ENCODE measurements at regions not wholly inside any gene's neighbourhood (a gene's known extent, or its start where the extent isn't known, plus 50 kb on each side); places are given as distances from the start of the nearest gene placed in this dataset.

DNA sequence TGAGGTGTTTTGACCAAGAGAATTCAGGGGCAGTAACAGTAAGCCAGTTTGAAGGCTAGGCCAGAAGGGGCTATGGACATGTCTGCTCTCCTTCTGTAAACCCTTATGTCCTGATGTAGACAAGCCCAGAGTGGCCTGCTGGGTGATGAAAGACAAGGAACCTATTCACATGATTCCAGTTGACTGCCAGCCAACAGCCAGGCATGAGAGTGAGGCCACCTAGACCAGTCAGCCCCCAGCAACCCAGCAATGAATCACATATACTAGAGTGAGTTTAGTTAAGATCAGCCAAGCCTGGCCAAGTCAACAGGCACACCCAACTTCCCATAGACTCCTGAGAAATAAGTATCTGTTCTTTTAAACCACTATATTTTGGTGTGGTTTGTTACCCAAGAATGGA, 1889.7 kb upstream of the CELF4 start:
- Histone ChIP-seq H3K9me2 (replicated peaks; ENCODE audit: low read length) (no peaks in the 10 kb centered on the region), H2AFZ (ENCODE audit: low read length) (no peak overlapping the region), H3K27ac (ENCODE audit: low read length) (peak overlapping the region; percentile 52), H3K4me1 (ENCODE audit: insufficient read depth, low read length) (peaks cover 10% of the 10 kb centered on the region; the same call in 1 of the 2 replicates), H3K4me2 (ENCODE audit: low read length) (no peak overlapping the region), H3F3A (ENCODE audit: low read length, unreplicated experiment) (no peaks in the 10 kb centered on the region), H3K36me3 (ENCODE audit: low read depth, low read length) (no peaks in the 10 kb centered on the region), H3K9ac (ENCODE audit: low read length) (no peak overlapping the region), H3K4me3 (ENCODE audit: low read length) (no peak overlapping the region), H3K79me2 (ENCODE audit: low read length) (no peaks in the 10 kb centered on the region), H3K9me3 (ENCODE audit: low read length) (no peaks in the 10 kb centered on the region), H3K27me3 (ENCODE audit: low read length) (no peaks in the 10 kb centered on the region), H4K20me1 (ENCODE audit: low read length) (no peaks in the 10 kb centered on the region)
- TF ChIP-seq EZH2phosphoT487 (IDR thresholded peaks at IDR 0.05; ENCODE audit: borderline replicate concordance, low read length) = no peak
- no peak for TF ChIP-seq EZH2 (IDR thresholded peaks at IDR 0.05; ENCODE audit: low read length, unreplicated experiment)
- TF ChIP-seq, protein P1, sequence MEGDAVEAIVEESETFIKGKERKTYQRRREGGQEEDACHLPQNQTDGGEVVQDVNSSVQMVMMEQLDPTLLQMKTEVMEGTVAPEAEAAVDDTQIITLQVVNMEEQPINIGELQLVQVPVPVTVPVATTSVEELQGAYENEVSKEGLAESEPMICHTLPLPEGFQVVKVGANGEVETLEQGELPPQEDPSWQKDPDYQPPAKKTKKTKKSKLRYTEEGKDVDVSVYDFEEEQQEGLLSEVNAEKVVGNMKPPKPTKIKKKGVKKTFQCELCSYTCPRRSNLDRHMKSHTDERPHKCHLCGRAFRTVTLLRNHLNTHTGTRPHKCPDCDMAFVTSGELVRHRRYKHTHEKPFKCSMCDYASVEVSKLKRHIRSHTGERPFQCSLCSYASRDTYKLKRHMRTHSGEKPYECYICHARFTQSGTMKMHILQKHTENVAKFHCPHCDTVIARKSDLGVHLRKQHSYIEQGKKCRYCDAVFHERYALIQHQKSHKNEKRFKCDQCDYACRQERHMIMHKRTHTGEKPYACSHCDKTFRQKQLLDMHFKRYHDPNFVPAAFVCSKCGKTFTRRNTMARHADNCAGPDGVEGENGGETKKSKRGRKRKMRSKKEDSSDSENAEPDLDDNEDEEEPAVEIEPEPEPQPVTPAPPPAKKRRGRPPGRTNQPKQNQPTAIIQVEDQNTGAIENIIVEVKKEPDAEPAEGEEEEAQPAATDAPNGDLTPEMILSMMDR (conservative IDR thresholded peaks at IDR 0.05; ENCODE audit: low read depth, low read length) = no peak
- ChIA-PET POLR2A (ENCODE audit: unreplicated experiment) (no interaction called here), CTCF (no interaction called here)
- intact Hi-C loops (cut with micrococcal nuclease) = no loop called here
- ATAC-seq = peak; percentile 95
- DNase-seq = peak; percentile 50
- BruUV-seq (replicated peaks) = no TSS peak

DNA sequence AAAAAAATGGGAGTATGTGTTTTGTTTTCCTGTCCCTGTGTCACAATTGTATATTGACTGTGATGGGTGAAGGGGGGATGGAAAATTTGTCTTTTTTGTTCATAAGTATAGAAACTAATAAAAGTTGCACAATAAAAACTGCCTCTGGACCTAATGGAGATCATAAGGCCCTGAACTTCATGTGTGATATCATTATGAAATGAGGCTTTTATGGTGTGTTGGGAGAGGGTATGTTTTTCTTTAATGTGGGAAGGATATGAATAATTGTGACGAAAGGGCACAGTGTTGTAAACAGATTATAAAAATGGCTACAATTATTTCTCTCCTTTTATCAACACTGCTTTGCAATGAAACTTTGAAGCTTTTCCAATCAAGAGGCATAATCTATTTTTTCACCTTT, 1889.3 kb upstream of the CELF4 start:
- Histone ChIP-seq H4K20me1 (ENCODE audit: low read length) (no peaks in the 10 kb centered on the region), H3K4me1 (ENCODE audit: insufficient read depth, low read length) (peaks cover 10% of the 10 kb centered on the region; the same call in 1 of the 2 replicates), H3K9ac (ENCODE audit: low read length) (no peak overlapping the region), H3K27me3 (ENCODE audit: low read length) (no peaks in the 10 kb centered on the region), H3K4me3 (ENCODE audit: low read length) (no peak overlapping the region), H3F3A (ENCODE audit: low read length, unreplicated experiment) (no peaks in the 10 kb centered on the region), H3K36me3 (ENCODE audit: low read depth, low read length) (no peaks in the 10 kb centered on the region), H3K27ac (ENCODE audit: low read length) (peak overlapping the region; percentile 39), H3K4me2 (ENCODE audit: low read length) (no peak overlapping the region), H2AFZ (ENCODE audit: low read length) (no peak overlapping the region), H3K79me2 (ENCODE audit: low read length) (no peaks in the 10 kb centered on the region), H3K9me3 (ENCODE audit: low read length) (no peaks in the 10 kb centered on the region), H3K9me2 (replicated peaks; ENCODE audit: low read length) (no peaks in the 10 kb centered on the region)
- no peak for ATAC-seq
- TF ChIP-seq, protein P1 (conservative IDR thresholded peaks at IDR 0.05; ENCODE audit: low read depth, low read length) = no peak
- TF ChIP-seq EZH2phosphoT487 (IDR thresholded peaks at IDR 0.05; ENCODE audit: borderline replicate concordance, low read length) = no peak
- no peak for TF ChIP-seq EZH2 (IDR thresholded peaks at IDR 0.05; ENCODE audit: low read length, unreplicated experiment)
- no peak for DNase-seq
- no TSS peak for BruUV-seq (replicated peaks)
- intact Hi-C loops (cut with micrococcal nuclease) = no loop called here
- ChIA-PET POLR2A (ENCODE audit: unreplicated experiment) (no interaction called here), CTCF (no interaction called here)

DNA sequence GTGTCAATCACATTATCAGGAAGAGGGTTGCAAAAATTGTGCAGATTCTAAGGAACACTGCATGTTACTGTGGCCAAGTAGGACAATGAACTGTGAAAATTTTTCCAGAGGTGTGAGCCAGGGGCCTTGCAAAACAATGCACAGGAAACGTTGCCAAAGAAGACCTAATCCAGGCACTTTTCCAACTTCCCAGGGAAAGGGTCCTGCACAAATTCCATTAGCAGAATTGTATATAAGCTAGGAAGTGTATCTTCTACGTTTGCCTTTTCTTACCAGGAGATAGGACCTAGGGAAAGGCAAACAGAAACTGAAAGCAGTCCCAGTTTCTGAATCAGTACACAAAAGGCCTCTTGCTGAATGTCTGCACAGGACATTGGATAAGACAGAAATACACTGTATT, 1888.3 kb upstream of the CELF4 start:
- H3K27me3 ChIP-seq (ENCODE audit: low read length) = no peaks in the 10 kb centered on the region
- intact Hi-C loops (cut with micrococcal nuclease) = no loop called here
- H3K27ac ChIP-seq (ENCODE audit: low read length) = no peak overlapping the region
- no peak overlapping the region for H2AFZ ChIP-seq (ENCODE audit: low read length)
- DNase-seq = no peak
- no peaks in the 10 kb centered on the region for H3K9me2 ChIP-seq (replicated peaks; ENCODE audit: low read length)
- no peaks in the 10 kb centered on the region for H3K79me2 ChIP-seq (ENCODE audit: low read length)
- no peak for TF ChIP-seq EZH2phosphoT487 (IDR thresholded peaks at IDR 0.05; ENCODE audit: borderline replicate concordance, low read length)
- TF ChIP-seq EZH2 (IDR thresholded peaks at IDR 0.05; ENCODE audit: low read length, unreplicated experiment) = no peak
- TF ChIP-seq, protein P1 (conservative IDR thresholded peaks at IDR 0.05; ENCODE audit: low read depth, low read length) = no peak
- no peaks in the 10 kb centered on the region for H3K9me3 ChIP-seq (ENCODE audit: low read length)
- CTCF ChIA-PET = no interaction called here
- no peaks in the 10 kb centered on the region for H4K20me1 ChIP-seq (ENCODE audit: low read length)
- POLR2A ChIA-PET (ENCODE audit: unreplicated experiment) = no interaction called here
- H3K36me3 ChIP-seq (ENCODE audit: low read depth, low read length) = no peaks in the 10 kb centered on the region
- H3K9ac ChIP-seq (ENCODE audit: low read length) = no peak overlapping the region
- no peak overlapping the region for H3K4me2 ChIP-seq (ENCODE audit: low read length)
- 0 out of 2 replicates have a peak, but pooled peaks have one; percentile 23 for ATAC-seq
- H3K4me3 ChIP-seq (ENCODE audit: low read length) = no peak overlapping the region
- H3K4me1 ChIP-seq (ENCODE audit: insufficient read depth, low read length) = peaks cover 10% of the 10 kb centered on the region; the same call in 1 of the 2 replicates
- no peaks in the 10 kb centered on the region for H3F3A ChIP-seq (ENCODE audit: low read length, unreplicated experiment)
- no TSS peak for BruUV-seq (replicated peaks)
